HEK293 (cell line): ENCODE measurements at regions not wholly inside any gene's neighbourhood (a gene's known extent, or its start where the extent isn't known, plus 50 kb on each side); places are given as distances from the start of the nearest gene placed in this dataset.

Experiments used
- CTCF ChIP-seq: fragments of 450-650 bp; formaldehyde crosslinking; IDR thresholded peaks from 2 replicates; pipeline ENCODE4 v1.5.1; 2016; ENCODE audit warnings: missing biosample characterization, missing genetic modification characterization
- KLF7 ChIP-seq: fragments of 450-650 bp; formaldehyde crosslinking; IDR thresholded peaks from 2 replicates; pipeline ENCODE4 v1.5.1; 2016; ENCODE audit warnings: missing biosample characterization, missing genetic modification characterization, borderline replicate concordance
- YY1 ChIP-seq: fragments of 450-650 bp; formaldehyde crosslinking; IDR thresholded peaks from 2 replicates; pipeline ENCODE4 v1.5.1; 2018; ENCODE audit warnings: missing biosample characterization, missing genetic modification characterization
- ZFP3 ChIP-seq: fragments of 450-650 bp; formaldehyde crosslinking; IDR thresholded peaks from 2 replicates; pipeline ENCODE4 v1.5.1; 2016; ENCODE audit warnings: low read depth, missing biosample characterization, missing genetic modification characterization

- TF ChIP-seq CTCF (tag by site-specific recombination) = no peak
- no peak for TF ChIP-seq KLF7
- TF ChIP-seq ZFP3 = no peak
- no peak for TF ChIP-seq YY1 (tag by site-specific recombination)
Observed at GRCh38 chr1:172763057-172763456, 104.2 kb downstream of the FASLG start.
